Fibroblast of lung (primary cell): ENCODE measurements at regions not wholly inside any gene's neighbourhood (a gene's known extent, or its start where the extent isn't known, plus 50 kb on each side); places are given as distances from the start of the nearest gene placed in this dataset.

Experiments
- DNase-seq, 2 donors: peaks; one replicate each; pipeline versions ENCODE4 v3.0.0 to v3.0.0-alpha.2; 2010; ENCODE audit warnings: low read depth in 2 of 2
- H2AFZ ChIP-seq: 2 replicates; pipeline ENCODE4 v1.5.1; 2012; ENCODE audit warnings: low read length, control low read depth, inconsistent platforms
- H3K27ac ChIP-seq: 2 replicates; pipeline ENCODE4 v1.5.1; 2011; ENCODE audit warnings: low read length, control low read depth; ENCODE audit not compliant: insufficient read depth
- H3K27me3 ChIP-seq: 2 replicates; pipeline ENCODE4 v1.5.1; 2011; ENCODE audit warnings: mild to moderate bottlenecking, low read length; ENCODE audit not compliant: control insufficient read depth, insufficient read depth
- H3K36me3 ChIP-seq: 2 replicates; pipeline ENCODE4 v1.5.1; 2011; ENCODE audit warnings: low read length; ENCODE audit not compliant: control insufficient read depth, insufficient read depth
- H3K4me1 ChIP-seq: 2 replicates; pipeline ENCODE4 v1.5.1; 2011; ENCODE audit warnings: low read length; ENCODE audit not compliant: control insufficient read depth, insufficient read depth; ENCODE audit errors: extremely low read depth
- H3K4me2 ChIP-seq: 2 replicates; pipeline ENCODE4 v1.5.1; 2011; ENCODE audit warnings: low read length, control low read depth; ENCODE audit not compliant: insufficient read depth; ENCODE audit errors: extremely low read depth
- H3K4me3 ChIP-seq, 4 experiments: fragments of 200-600 bp in 1 of 4; sonication (generic) in 1 of 4; replicated peaks in 1 of 4; 2 replicates each; pipeline ENCODE4 v1.5.1; 2011 to 2016; ENCODE audit warnings: low read length in 4 of 4, low read depth in 3 of 4, mild to moderate bottlenecking in 3 of 4, control low read depth in 2 of 4, inconsistent platforms in 1 of 4, mixed read lengths in 1 of 4; ENCODE audit not compliant: insufficient read depth in 1 of 4; ENCODE audit errors: control extremely low read depth in 1 of 4
- H3K79me2 ChIP-seq: 2 replicates; pipeline ENCODE4 v1.5.1; 2012; ENCODE audit warnings: mild to moderate bottlenecking, low read length, inconsistent platforms; ENCODE audit not compliant: control insufficient read depth, insufficient read depth
- H3K9ac ChIP-seq: 2 replicates; pipeline ENCODE4 v1.5.1; 2011; ENCODE audit warnings: mild to moderate bottlenecking, low read length, control low read depth; ENCODE audit not compliant: insufficient read depth
- H3K9me3 ChIP-seq: 2 replicates; pipeline ENCODE4 v1.5.1; 2012; ENCODE audit warnings: low read depth, low read length; ENCODE audit not compliant: control insufficient read depth, insufficient read depth
- H4K20me1 ChIP-seq: 2 replicates; pipeline ENCODE4 v1.5.1; 2011; ENCODE audit warnings: low read length; ENCODE audit not compliant: control insufficient read depth, insufficient read depth; ENCODE audit errors: extremely low read depth
- CTCF ChIP-seq, 2 donors: IDR thresholded peaks in 1 of 2; conservative IDR thresholded peaks in 1 of 2; 1 replicate in 1 of 2; 2 replicates in 1 of 2; pipeline ENCODE4 v1.5.1; 2011 to 2012; ENCODE audit warnings: low read length in 2 of 2, control low read depth in 1 of 2, inconsistent platforms in 1 of 2, low read depth in 1 of 2, mild to moderate bottlenecking in 1 of 2
- EZH2 ChIP-seq: IDR thresholded peaks from 2 replicates; pipeline ENCODE4 v1.5.1; 2012; ENCODE audit warnings: low read length, control low read depth, mild to moderate bottlenecking; ENCODE audit errors: missing control alignments

DNA sequence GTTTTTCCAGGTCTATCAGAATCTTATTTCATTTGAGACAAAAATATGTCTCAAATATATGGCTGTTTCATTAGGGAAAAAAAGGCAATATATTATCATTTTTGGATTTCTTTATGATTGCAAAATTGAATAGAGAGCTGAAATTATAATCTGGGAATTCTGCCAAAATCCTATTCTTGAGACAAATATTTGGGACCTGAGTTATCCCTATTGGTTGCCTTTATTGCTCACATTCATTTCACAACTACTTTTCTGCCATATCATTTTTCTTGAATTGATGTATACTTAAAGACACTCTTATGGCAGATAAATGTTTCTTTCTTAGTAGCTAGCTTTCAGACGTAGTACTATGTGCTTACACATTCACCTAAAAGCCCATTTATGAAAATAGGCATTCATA lies 241.6 kb upstream of the NOVA1 start:
- H3K27ac ChIP-seq, result no peak overlapping the region
- no peak for TF ChIP-seq EZH2
- TF ChIP-seq CTCF (conservative IDR thresholded peaks at IDR 0.05 in 1 of 2, IDR thresholded peaks at IDR 0.05 in 1 of 2; ENCODE audit: low read depth in 1 of 2, low read length in 2 of 2), result no peak
- H3K9me3 ChIP-seq, result no peaks in the 10 kb centered on the region
- H3K79me2 ChIP-seq, result no peaks in the 10 kb centered on the region
- H2AFZ ChIP-seq, result no peak overlapping the region
- no peaks in the 10 kb centered on the region for H3K27me3 ChIP-seq
- peaks cover 2% of the 10 kb centered on the region for H3K4me1 ChIP-seq
- H4K20me1 ChIP-seq, result no peaks in the 10 kb centered on the region
- DNase-seq, result peak in 1 of 2 donors; percentile 51
- H3K4me3 ChIP-seq, result no peak overlapping the region
- H3K4me2 ChIP-seq, result no peak overlapping the region
- H3K9ac ChIP-seq, result no peak overlapping the region
- H3K36me3 ChIP-seq, result no peaks in the 10 kb centered on the region

GRCh38 chr14:26841326-26841725 lies 243.5 kb upstream of the NOVA1 start:
- no peaks in the 10 kb centered on the region for H3K36me3 ChIP-seq
- no peaks in the 10 kb centered on the region for H3K27me3 ChIP-seq
- H3K27ac ChIP-seq, result peak overlapping the region; percentile 52
- peak; percentile 32 to 36 for DNase-seq
- no peak overlapping the region for H3K4me2 ChIP-seq
- no peaks in the 10 kb centered on the region for H3K9me3 ChIP-seq
- TF ChIP-seq CTCF (conservative IDR thresholded peaks at IDR 0.05 in 1 of 2, IDR thresholded peaks at IDR 0.05 in 1 of 2; ENCODE audit: low read depth in 1 of 2, low read length in 2 of 2), result no peak
- no peak for TF ChIP-seq EZH2
- no peaks in the 10 kb centered on the region for H3K79me2 ChIP-seq
- no peaks in the 10 kb centered on the region for H4K20me1 ChIP-seq
- H2AFZ ChIP-seq, result no peak overlapping the region
- H3K9ac ChIP-seq, result no peak overlapping the region
- H3K4me1 ChIP-seq, result peaks cover 2% of the 10 kb centered on the region
- H3K4me3 ChIP-seq, result no peak overlapping the region

GRCh38 chr14:26841920-26842741 lies 244.3 kb upstream of the NOVA1 start:
- Histone ChIP-seq H3K27ac (peak overlapping the region; percentile 70), H3K4me2 (peak overlapping the region; percentile 51), H3K9ac (no peak overlapping the region), H3K9me3 (no peaks in the 10 kb centered on the region), H3K4me1 (peaks cover 2% of the 10 kb centered on the region), H3K4me3 (no peak overlapping the region), H3K36me3 (no peaks in the 10 kb centered on the region), H2AFZ (no peak overlapping the region), H4K20me1 (no peaks in the 10 kb centered on the region), H3K79me2 (no peaks in the 10 kb centered on the region), H3K27me3 (no peaks in the 10 kb centered on the region)
- TF ChIP-seq CTCF (conservative IDR thresholded peaks at IDR 0.05 in 1 of 2, IDR thresholded peaks at IDR 0.05 in 1 of 2; ENCODE audit: low read depth in 1 of 2, low read length in 2 of 2) (no peak), EZH2 (no peak)
- DNase-seq, result peak; percentile 97 to 99
